SKM-1 (cell line): ENCODE measurements at regions not wholly inside any gene's neighbourhood (a gene's known extent, or its start where the extent isn't known, plus 50 kb on each side); places are given as distances from the start of the nearest gene placed in this dataset.

Experiments
- DNase-seq: peaks from one replicate; lab custom pipeline; 2025; ENCODE audit not compliant: unreplicated experiment; lab: John Stamatoyannopoulos, UW

GRCh38 chr13:105994340-105994739 lies 541.1 kb downstream of the EFNB2 start:
- no peak for DNase-seq

GRCh38 chr13:105991622-105992277 lies 543.7 kb downstream of the EFNB2 start:
- DNase-seq = no peak

GRCh38 chr13:105991131-105991530 lies 544.3 kb downstream of the EFNB2 start:
- no peak for DNase-seq

- DNase-seq = no peak
Measured at GRCh38 chr13:105990256-105990958, 545.1 kb downstream of the EFNB2 start.

GRCh38 chr13:105984646-105985045 lies 550.8 kb downstream of the EFNB2 start:
- no peak for DNase-seq

- no peak for DNase-seq
Measured at GRCh38 chr13:105984236-105984635, 551.2 kb downstream of the EFNB2 start.

DNA sequence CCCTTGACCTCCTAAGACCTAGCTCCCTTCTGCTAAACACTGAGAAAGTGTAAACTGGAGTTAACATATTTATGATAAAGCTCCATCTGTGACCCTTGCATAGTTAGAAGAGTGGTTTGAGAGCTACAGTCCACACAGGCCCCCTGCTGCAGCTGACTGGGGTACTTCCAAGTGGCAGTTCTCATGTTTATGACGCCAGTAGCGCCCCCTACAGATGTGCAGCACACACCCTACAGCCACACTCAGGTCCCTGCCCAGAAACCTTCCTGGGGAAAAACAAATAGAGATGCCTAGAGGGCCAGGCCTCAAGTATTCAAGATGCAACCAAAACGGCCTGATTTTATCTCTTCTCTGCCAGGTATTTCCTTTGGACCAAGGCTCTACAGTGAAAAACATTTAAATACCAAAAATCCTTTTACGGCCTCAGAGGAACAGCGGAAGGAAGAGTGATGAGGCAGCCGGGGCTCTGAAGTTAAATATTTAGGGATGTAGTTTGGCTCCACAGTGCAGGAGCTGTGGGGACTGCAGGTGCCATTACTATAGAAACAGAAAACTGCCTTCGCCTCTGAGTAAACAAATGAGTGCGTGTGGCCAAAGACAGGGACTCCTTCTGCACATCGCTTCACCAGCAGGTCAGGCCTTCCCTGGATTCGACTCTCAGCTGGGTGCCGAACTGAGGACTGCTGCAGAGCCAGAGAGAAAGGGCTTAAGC lies 553.1 kb downstream of the EFNB2 start:
- DNase-seq = no peak

DNA sequence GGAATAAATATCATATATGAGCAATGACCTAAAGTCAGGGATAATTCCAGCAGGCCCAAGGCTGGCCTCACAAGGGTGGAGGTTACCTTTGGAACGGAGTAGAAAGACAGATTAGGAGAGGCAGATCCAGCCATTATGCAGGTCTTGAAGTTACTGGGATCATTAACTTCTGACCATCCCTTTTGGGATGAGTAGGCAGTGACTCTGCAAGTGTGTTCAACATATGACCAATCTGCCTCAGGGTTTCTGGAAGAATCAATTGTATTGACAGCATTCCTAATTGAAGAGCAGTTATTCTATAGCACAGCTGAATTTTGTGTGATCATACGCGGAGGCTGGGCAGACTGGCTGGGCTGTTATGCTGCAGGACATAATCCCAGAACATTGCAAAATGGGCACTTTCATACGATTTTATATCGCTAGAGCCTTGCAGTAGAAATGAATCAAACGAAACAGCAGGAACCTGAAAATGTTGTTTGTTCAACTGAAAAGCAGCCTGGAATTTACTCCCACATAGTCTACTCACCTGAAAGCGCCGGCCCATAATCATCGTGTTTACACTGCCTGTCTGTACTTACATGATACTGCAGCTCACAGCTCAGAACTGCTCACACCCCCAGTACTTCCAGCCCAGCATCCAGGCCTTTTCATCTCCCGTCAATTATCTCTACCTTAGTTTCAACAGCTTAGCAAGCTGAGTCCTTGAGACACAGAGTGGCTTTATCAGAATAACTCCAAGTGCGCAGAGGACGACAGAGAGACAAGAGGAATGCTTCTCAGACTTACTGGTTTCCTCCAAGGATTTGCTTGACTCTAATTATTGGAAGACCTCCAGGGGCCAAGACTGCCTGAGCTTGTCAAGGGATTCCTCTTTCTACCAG lies 556.1 kb downstream of the EFNB2 start:
- DNase-seq = no peak

GRCh38 chr13:105974380-105974779 lies 561.1 kb downstream of the EFNB2 start:
- no peak for DNase-seq

- no peak for DNase-seq
Measured at GRCh38 chr13:105972811-105973590, 562.5 kb downstream of the EFNB2 start.

- no peak for DNase-seq
Measured at GRCh38 chr13:105972306-105972721, 563.1 kb downstream of the EFNB2 start.

GRCh38 chr13:105971738-105972137 lies 563.7 kb downstream of the EFNB2 start:
- no peak for DNase-seq

DNA sequence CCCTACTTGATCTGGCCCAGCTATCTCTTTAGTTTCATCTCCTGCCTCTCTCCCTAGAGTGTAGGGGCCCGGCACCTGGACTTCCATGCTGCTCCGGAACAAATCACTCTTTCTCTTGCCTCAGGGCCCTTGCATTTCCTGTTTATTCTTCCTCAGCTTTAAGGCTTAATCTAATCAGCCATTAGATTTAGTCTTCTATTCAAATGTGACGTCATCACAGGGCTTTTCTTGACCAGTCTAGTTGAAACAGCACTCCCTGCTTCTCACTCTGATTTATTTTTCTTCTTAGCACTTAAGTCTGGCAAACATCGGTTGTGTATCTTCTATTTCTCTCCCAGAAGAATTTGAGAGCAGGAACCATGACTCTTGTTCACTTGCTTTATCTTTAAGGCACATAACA lies 564.1 kb downstream of the EFNB2 start:
- no peak for DNase-seq

GRCh38 chr13:105969761-105970160 lies 565.7 kb downstream of the EFNB2 start:
- DNase-seq = no peak

DNA sequence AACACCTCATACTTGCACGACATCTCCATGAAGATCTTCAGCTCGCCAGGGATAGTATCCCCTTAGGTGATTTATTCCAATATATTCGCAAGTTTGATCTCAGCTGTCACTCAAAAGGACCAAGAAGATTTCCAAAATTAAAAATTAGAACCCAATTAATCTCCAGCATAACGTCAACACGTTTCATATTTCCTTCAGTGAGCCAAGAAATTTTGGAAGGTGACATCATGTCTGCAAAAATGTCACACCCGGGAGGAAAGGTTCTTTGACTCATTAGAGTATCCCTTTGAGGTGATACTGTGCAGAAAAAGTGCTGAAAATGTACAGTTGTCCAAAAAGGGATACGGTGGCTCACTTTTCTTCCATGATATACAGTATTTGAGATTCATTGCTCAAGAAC lies 569.6 kb downstream of the EFNB2 start:
- DNase-seq = no peak

DNA sequence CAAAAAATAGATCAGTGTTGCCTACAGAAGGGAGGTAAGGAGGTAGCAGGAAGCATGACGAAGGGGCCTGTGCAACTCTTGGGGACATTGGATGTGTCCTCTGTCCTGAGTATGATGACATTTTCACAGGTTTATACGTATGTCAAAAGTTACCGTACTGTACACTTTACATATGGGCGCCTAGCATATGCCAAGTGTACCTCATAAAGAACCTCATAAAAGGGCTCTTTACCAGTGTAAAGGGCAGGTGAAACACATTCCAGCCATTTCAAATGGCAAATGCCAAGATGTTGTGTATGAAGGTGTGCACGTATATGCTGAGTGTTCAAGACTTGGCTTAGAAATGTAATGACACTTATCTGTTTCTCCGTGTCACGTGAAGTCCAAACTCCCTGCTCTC lies 573.4 kb downstream of the EFNB2 start:
- no peak for DNase-seq

DNA sequence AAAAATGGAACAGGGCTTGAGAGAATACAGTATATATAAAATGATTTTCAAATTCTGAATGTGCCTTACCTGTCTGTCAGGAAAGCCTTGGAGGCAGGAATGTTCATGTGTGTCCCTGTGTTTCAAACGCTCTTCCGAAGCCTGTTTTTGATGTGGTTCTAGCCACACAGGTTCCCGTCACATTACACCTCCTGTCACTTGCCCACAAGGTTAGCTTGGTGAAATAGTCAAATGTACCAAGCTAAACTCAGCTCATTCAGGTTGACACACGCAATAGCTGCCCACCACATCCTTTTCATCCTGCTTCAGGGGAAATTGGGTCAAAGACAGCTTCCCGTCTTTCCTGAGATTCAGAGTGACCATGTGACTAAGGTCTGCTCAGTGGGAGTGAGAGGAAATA lies 574.0 kb downstream of the EFNB2 start:
- no peak for DNase-seq

- no peak for DNase-seq
Measured at GRCh38 chr13:105960326-105960725, 575.1 kb downstream of the EFNB2 start.

DNA sequence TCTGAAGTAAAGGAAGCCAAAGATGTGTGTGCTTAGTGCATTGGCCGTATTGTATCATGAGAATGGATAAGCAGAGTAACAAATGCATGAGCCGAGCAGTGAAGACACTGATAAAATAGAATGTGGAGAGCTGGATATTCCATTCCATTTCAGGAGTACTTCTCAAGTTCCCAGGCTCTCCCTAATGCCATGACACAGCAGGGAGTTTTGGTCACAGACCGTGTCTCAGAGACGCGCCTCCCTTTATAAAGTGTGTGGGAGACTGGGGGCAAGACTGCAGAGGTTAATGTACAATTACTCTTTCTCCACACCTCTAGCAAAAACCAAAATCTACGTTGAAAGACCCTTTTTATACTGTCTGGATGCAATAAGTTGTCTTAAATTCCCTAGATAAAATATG lies 575.6 kb downstream of the EFNB2 start:
- no peak for DNase-seq

DNA sequence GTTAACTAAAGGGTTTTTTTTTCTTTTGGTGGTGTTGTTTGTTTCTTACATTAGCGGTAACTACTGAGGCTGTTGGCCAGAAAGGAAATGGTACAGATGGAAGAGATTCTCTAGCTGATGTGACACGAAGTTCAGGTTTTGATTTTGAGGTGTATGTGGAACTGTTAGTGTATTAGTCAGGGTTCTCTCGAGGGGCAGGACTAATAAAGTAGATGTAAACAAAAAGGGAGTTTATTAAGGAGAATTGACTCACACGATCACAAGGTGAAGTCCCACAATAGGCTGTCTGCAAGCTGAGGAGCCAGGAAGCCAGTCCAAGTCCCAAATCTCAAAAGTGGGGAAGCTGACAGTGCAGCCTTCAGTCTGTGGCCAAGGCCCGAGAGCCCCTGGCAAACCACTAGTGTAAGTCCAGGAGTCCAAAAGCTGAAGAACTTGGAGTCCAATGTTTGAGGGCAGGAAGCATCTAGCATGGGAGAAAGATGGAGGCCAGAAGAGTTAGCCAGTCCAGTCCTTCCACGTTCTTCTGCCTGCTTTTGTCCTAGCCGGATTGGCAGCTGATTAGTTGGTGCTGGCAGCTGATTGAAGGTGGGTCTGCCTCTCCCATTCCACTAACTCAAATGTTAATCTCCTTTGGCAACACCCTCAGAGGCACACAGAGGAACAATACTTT lies 577.6 kb downstream of the EFNB2 start:
- DNase-seq = no peak
